Stimulated activated CD4-positive, alpha-beta T cell treated with anti-CD3 and anti-CD28 coated beads, Interleukin-2, amount 100 ng/mL, for 48 hours (primary cell): ENCODE measurements at regions not wholly inside any gene's neighbourhood (a gene's known extent, or its start where the extent isn't known, plus 50 kb on each side); places are given as distances from the start of the nearest gene placed in this dataset.

Experiments used
- DNase-seq, 2 donors: peaks; one replicate each; pipeline ENCODE4 v3.0.0-alpha.2; 2020

DNA sequence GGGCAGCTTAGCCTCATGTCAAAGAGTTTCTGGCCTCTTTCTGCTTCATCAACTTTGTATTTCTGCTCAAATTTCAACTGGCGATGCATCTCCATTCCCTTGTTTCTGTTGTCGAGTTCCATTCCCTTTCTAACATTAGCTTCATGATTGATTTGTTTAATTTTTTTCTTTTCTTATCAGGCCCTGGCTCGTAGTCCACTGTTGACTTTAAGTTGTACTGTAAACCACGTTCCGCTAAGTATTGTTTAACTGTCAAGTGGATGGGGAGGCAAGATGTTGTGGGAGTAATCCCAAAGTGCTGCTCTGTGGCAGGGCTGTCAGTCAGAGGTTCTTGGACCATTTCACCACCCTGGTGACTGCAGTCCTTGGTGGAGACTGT, 309.1 kb downstream of the PSAT1 start:
- no peak for DNase-seq

- no peak for DNase-seq
These were observed 310.9 kb downstream of the PSAT1 start for GRCh38 chr9:78607853-78608252.

DNA sequence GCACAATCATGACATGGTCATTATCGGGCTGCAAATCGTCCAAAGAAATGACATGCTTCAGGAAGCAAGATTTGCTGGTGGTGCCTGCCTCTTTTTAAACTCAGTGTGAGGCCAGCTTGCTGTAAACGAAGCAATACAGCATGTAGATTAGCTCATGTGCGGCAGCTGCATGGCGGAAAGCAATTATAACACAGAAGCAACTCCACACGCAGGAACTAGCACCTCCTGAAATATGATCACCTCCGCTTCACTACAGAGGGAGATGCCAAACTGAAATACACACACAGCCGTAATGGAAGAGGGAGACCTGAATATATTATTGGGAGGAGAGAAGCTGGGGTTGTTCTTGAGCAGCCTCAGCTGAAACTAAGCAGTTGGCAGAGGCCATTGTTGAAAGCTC, 312.5 kb downstream of the PSAT1 start:
- no peak for DNase-seq

GRCh38 chr9:78612091-78612490, 315.2 kb downstream of the PSAT1 start:
- DNase-seq = no peak

DNA sequence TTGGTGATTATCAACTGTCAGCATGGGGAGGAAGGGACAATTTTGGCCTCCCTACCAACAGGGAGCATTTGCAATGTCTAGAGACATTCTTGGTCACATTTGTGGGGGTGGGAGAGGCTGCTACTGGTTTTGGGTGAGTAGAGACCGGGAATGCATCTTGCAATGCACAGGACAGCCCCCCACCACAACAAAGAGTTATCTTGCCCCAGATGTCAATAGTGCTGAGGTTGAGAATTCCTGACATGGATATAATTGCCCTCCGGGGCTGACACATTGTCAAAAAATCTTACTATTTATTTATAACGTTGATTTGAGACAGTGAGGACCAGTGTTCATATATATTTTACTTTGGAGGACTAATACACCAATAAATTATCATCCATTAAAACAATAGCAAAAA, 316.1 kb downstream of the PSAT1 start:
- no peak for DNase-seq

DNA sequence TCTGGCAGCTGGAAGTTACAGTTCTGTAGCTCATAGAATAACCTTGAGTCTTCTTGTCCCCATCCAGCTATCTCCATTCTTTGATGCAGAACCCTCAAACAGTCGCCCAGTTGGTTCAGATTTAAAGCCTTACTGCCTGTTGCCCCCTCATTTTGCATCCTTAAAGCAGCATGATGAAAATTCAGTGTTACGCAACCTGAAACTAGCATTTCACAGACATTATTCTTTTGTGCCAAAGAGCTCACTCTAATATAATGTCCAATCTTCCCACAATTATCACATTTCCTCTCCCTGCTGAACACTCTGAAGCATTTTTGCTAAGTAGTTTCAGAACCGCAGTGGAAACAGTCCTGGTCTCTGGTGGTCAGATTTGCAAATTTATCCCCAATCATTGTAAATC, 318.0 kb downstream of the PSAT1 start:
- no peak for DNase-seq

GRCh38 chr9:78615372-78615771, 318.4 kb downstream of the PSAT1 start:
- DNase-seq = no peak

- DNase-seq = no peak
These were observed 321.8 kb downstream of the PSAT1 start for GRCh38 chr9:78618735-78619134.

- DNase-seq = no peak
These were observed 323.4 kb downstream of the PSAT1 start for GRCh38 chr9:78620303-78620702.

DNA sequence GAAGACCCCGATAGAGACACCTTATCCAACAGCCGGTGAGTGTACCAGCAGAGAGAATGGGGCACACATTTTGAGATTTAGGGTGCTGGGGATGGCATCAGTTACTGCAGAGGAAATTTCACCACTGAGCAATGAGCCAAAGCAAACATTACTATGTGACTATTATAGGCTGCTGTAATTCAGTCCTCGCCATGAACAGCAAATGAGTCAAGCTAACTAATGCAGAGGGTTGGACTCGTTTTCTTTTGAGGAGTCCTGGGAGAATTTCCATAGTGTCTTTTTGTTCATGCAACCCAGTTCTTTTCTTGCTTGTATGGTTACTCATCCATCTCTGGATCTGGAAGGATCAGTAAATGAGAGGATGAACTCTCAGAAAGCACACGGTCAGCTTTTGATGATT, 323.8 kb downstream of the PSAT1 start:
- no peak for DNase-seq

DNA sequence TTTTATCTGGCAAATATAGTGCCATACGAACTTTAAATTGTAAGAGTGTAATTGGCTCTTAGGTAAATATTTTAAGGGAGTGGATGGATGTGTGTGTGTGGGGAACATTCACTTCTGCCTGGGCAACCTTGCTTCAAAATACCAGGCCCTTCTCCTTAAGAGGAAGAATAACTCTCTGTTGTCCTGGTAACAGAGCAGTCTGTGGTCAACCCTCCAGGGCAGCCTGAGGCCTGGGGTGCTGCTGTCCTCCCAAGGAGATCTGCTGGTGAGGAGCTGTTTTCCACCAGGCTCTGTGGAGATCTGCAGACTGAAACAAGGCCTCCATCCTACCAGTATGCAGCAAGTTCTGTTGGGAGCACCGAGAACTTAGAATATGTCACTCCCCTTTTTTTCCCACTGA, 325.2 kb downstream of the PSAT1 start:
- no peak for DNase-seq

DNA sequence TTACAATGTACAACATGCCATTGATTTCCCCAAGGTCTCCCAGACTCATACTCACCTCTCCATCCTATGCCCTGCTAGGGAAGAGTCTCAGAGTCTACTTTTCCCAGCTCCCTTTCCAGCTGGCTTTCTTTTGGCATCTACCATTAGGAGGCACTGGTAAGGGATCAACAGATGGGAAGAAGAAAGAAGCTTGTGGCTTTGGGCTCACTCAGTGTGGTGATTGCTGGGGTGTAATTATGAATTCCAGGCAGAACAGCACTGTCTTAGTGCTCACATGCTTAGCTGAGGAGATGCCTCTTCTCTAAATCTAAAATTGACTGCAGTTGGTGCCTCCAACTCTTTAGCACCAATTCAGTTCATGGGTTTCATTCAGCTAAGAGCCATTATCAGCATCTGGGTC, 330.0 kb downstream of the PSAT1 start:
- DNase-seq = no peak

DNA sequence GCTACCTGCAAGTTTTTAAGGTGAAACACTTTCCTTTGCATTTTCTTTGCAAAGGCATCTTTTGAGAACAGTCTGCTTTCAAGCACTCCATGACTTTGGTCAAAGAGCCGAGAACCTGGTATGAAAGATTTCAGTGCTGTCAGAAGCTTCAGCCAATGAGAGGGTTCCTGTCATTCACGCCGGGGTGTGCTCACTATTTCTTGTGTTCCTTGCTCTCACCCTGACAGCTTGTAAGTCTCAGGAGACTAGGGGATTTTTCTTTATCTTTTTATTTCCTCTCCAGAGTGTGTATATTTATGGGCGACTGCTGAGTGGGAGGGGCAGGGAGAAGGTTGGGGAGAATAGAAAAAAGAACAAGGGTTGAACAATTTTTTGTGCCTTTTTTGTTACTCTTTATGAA, 334.0 kb downstream of the PSAT1 start:
- no peak for DNase-seq

- no peak for DNase-seq
These were observed 343.8 kb downstream of the PSAT1 start for GRCh38 chr9:78640728-78641127.

- no peak for DNase-seq
These were observed 347.4 kb downstream of the PSAT1 start for GRCh38 chr9:78644359-78644758.

DNA sequence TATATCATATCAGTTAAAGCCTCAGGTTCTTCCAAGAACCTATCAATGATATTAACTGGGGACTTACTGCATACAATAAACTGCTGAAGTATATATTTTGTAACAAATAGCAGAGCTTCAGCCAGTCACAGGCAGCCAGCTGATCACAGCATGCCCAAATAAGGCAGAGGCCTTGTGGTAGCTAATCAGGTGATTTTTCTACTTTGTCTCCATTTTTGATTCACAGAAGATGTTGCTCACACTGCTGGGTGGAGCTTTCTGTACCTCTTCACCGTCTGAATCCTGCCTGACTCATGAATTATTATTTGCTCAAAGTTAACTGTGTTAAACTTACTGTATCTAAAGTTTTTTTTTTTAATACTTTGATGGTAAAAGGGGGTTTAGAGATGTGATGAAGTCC, 357.4 kb downstream of the PSAT1 start:
- DNase-seq = no peak

DNA sequence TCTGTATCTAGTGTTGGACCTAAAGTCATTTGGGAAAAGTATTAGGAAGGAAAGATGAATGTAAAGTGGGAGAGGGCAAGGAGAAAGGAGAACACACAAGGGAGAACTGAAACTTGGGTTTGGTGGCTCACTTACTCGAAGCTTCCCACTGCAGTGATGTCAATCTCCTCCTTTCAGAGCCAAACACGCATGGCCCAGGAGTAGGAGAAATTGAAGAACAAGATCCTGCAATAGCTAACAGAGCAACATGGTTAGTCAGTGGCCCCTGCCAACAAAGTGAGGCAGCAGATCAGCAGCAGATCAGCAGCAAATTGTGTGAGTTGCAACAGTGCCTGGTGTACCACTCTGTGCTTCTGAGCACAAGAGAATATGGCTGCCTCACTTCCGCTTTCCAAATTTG, 366.4 kb downstream of the PSAT1 start:
- no peak for DNase-seq

- no peak for DNase-seq
These were observed 367.4 kb downstream of the PSAT1 start for GRCh38 chr9:78664370-78664769.

GRCh38 chr9:78666818-78667414, 370.0 kb downstream of the PSAT1 start:
- no peak for DNase-seq

GRCh38 chr9:78668148-78668832, 371.4 kb downstream of the PSAT1 start:
- DNase-seq = no peak

- no peak for DNase-seq
These were observed 372.7 kb downstream of the PSAT1 start for GRCh38 chr9:78669591-78669990.

GRCh38 chr9:78671785-78672184, 374.9 kb downstream of the PSAT1 start:
- DNase-seq = no peak

- DNase-seq = no peak
These were observed 377.9 kb downstream of the PSAT1 start for GRCh38 chr9:78674874-78675273.

DNA sequence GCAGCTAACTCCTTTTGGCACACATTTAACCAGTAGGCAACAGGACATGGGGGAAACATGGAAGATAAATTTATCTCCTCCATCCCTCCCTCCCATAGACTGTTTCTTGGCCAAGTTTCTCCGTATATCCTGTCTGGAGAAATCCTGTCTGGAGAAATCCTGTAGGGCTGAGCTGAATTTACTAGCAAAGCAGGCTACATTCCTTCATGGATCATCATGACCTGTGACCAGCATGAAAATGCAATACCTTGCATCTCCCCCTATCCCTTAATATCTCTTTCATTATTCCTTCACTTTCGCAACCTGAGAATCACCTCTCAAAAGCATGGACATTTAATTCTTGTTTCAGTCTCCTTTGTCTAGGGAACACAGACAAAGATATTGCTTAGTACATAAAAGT, 379.1 kb downstream of the PSAT1 start:
- no peak for DNase-seq

- DNase-seq = no peak
These were observed 379.7 kb downstream of the PSAT1 start for GRCh38 chr9:78676623-78677022.
